Gastrocnemius medialis (tissue), 4 donors: ENCODE measurements at regions not wholly inside any gene's neighbourhood (a gene's known extent, or its start where the extent isn't known, plus 50 kb on each side); places are given as distances from the start of the nearest gene placed in this dataset.

Experiments used
- ATAC-seq, 2 donors: fragments of 150-250 bp; one replicate each; pipeline ENCODE4 v1.9.1; 2016
- DNase-seq, 2 donors: peaks; one replicate each; pipeline ENCODE4 v3.0.0-alpha.2; 2019
- H3K27ac ChIP-seq, 4 donors: fragments of 200-600 bp; sonication (generic); 1 replicate in 1 of 4; 2 replicates in 3 of 4; pipeline ENCODE4 v1.5.1; 2016 to 2018; ENCODE audit warnings: mild to moderate bottlenecking in 2 of 4, moderate library complexity in 1 of 4
- H3K27me3 ChIP-seq, 3 donors: fragments of 200-600 bp; sonication (generic) in 2 of 3; 1 replicate in 1 of 3; 2 replicates in 2 of 3; pipeline versions ENCODE4 v1.5.1 to v1.6.0; 2016 to 2019; ENCODE audit warnings: mild to moderate bottlenecking in 1 of 3, moderate library complexity in 1 of 3
- H3K36me3 ChIP-seq, 2 donors: fragments of 200-600 bp; sonication (generic) in 1 of 2; one replicate each; pipeline ENCODE4 v1.5.1; 2017 to 2018
- H3K4me1 ChIP-seq, 2 donors: fragments of 200-600 bp; sonication (generic) in 1 of 2; one replicate each; pipeline ENCODE4 v1.5.1; 2016 to 2017; ENCODE audit warnings: mild to moderate bottlenecking in 2 of 2
- H3K4me3 ChIP-seq, 4 donors: fragments of 200-600 bp; sonication (generic) in 3 of 4; 1 replicate in 1 of 4; 2 replicates in 3 of 4; pipeline ENCODE4 v1.5.1; 2016 to 2019; ENCODE audit warnings: mild to moderate bottlenecking in 2 of 4
- H3K9me3 ChIP-seq, 3 donors: fragments of 200-600 bp; sonication (generic) in 2 of 3; 1 replicate in 1 of 3; 2 replicates in 2 of 3; pipeline ENCODE4 v1.5.1; 2016 to 2019
- CTCF ChIP-seq, 5 experiments: fragments of 450-650 bp in 3 of 5; fragments of 200-600 bp in 2 of 5; sonication (generic) in 2 of 5; IDR thresholded peaks in 4 of 5; conservative IDR thresholded peaks in 1 of 5; 1 replicate in 4 of 5; 2 replicates in 1 of 5; pipeline ENCODE4 v1.5.1; 2016 to 2019; ENCODE audit warnings: antibody characterized with exemption in 5 of 5, mild to moderate bottlenecking in 3 of 5, moderate library complexity in 3 of 5
- POLR2A ChIP-seq, 2 donors: fragments of 450-650 bp; IDR thresholded peaks; one replicate each; pipeline ENCODE4 v1.6.1; 2017; ENCODE audit warnings: antibody characterized with exemption in 2 of 2, mild to moderate bottlenecking in 2 of 2, moderate library complexity in 2 of 2
- in situ Hi-C, 4 donors: fragments of 200-750 bp; cut with MboI; loops; one replicate each; pipeline versions ENCODE4 v1.15.0 to v1.8.0; 2017; ENCODE audit warnings: low sequenced_read_pairs in 4 of 4
- intact Hi-C: fragments of 100-400 bp; cut with DNase I; formaldehyde crosslinking; loops from one replicate; pipeline ENCODE4 v1.15.1; 2023; ENCODE audit warnings: low total_unique reads

GRCh38 chr18:33836564-33836963 lies 258.5 kb downstream of the ASXL3 start:
- Histone ChIP-seq H3K36me3 (no peaks in the 10 kb centered on the region), H3K4me1 (no peaks in the 10 kb centered on the region), H3K4me3 (no peak overlapping the region), H3K27ac (no peak overlapping the region), H3K27me3 (no peaks in the 10 kb centered on the region), H3K9me3 (no peaks in the 10 kb centered on the region)
- no peak for ATAC-seq
- in situ Hi-C loops: loop anchor here in 1 of 4 donors (25.0 kb wide), 1 partner anchor 99 kb away; no protein-coding TSS in a partner anchor
- intact Hi-C loops: no loop called here
- no peak for TF ChIP-seq POLR2A (IDR thresholded peaks at IDR 0.05)
- TF ChIP-seq CTCF (IDR thresholded peaks at IDR 0.05 in 4 of 5, conservative IDR thresholded peaks at IDR 0.05 in 1 of 5): no peak
- no peak for DNase-seq

- no peaks in the 10 kb centered on the region for H3K36me3 ChIP-seq
- no peak overlapping the region for H3K27ac ChIP-seq
- H3K9me3 ChIP-seq: no peaks in the 10 kb centered on the region
- intact Hi-C loops (no loop called here), in situ Hi-C loops (loop anchor here in 1 of 4 donors (25.0 kb wide), 1 partner anchor 98 kb away; no protein-coding TSS in a partner anchor)
- H3K4me1 ChIP-seq: no peaks in the 10 kb centered on the region
- TF ChIP-seq POLR2A (IDR thresholded peaks at IDR 0.05) (no peak), CTCF (IDR thresholded peaks at IDR 0.05 in 4 of 5, conservative IDR thresholded peaks at IDR 0.05 in 1 of 5) (no peak)
- no peaks in the 10 kb centered on the region for H3K27me3 ChIP-seq
- no peak for ATAC-seq
- DNase-seq: no peak
- H3K4me3 ChIP-seq: no peak overlapping the region
These were observed 257.4 kb downstream of the ASXL3 start for GRCh38 chr18:33835419-33835818.

- intact Hi-C loops: no loop called here
- no peak overlapping the region for H3K27ac ChIP-seq
- no peak for TF ChIP-seq CTCF (IDR thresholded peaks at IDR 0.05 in 4 of 5, conservative IDR thresholded peaks at IDR 0.05 in 1 of 5)
- no peak for TF ChIP-seq POLR2A (IDR thresholded peaks at IDR 0.05)
- ATAC-seq (no peak), DNase-seq (no peak)
- no peaks in the 10 kb centered on the region for H3K36me3 ChIP-seq
- H3K4me3 ChIP-seq: no peak overlapping the region
- no peaks in the 10 kb centered on the region for H3K4me1 ChIP-seq
- H3K9me3 ChIP-seq: no peaks in the 10 kb centered on the region
- in situ Hi-C loops: loop anchor here in 1 of 4 donors (25.0 kb wide), 1 partner anchor 97 kb away; no protein-coding TSS in a partner anchor
- no peaks in the 10 kb centered on the region for H3K27me3 ChIP-seq
These were observed 255.8 kb downstream of the ASXL3 start for GRCh38 chr18:33833842-33834241.

- H3K27me3 ChIP-seq: no peaks in the 10 kb centered on the region
- H3K4me3 ChIP-seq: no peak overlapping the region
- H3K9me3 ChIP-seq: no peaks in the 10 kb centered on the region
- in situ Hi-C loops (loop anchor here in 1 of 4 donors (25.0 kb wide), 1 partner anchor 94 kb away; no protein-coding TSS in a partner anchor), intact Hi-C loops (no loop called here)
- H3K4me1 ChIP-seq: no peaks in the 10 kb centered on the region
- TF ChIP-seq POLR2A (IDR thresholded peaks at IDR 0.05) (no peak), CTCF (IDR thresholded peaks at IDR 0.05 in 4 of 5, conservative IDR thresholded peaks at IDR 0.05 in 1 of 5) (no peak)
- DNase-seq (no peak), ATAC-seq (no peak)
- no peaks in the 10 kb centered on the region for H3K36me3 ChIP-seq
- no peak overlapping the region for H3K27ac ChIP-seq
These were observed 253.4 kb downstream of the ASXL3 start for GRCh38 chr18:33831424-33831823.

- no peaks in the 10 kb centered on the region for H3K9me3 ChIP-seq
- no peak overlapping the region for H3K4me3 ChIP-seq
- no peaks in the 10 kb centered on the region for H3K36me3 ChIP-seq
- no peaks in the 10 kb centered on the region for H3K4me1 ChIP-seq
- DNase-seq (no peak), ATAC-seq (no peak)
- in situ Hi-C loops (loop anchor here in 1 of 4 donors (25.0 kb wide), 1 partner anchor 93 kb away; no protein-coding TSS in a partner anchor), intact Hi-C loops (no loop called here)
- TF ChIP-seq POLR2A (IDR thresholded peaks at IDR 0.05) (no peak), CTCF (IDR thresholded peaks at IDR 0.05 in 4 of 5, conservative IDR thresholded peaks at IDR 0.05 in 1 of 5) (no peak)
- H3K27ac ChIP-seq: no peak overlapping the region
- no peaks in the 10 kb centered on the region for H3K27me3 ChIP-seq
These were observed 252.2 kb downstream of the ASXL3 start for GRCh38 chr18:33830213-33830612.
